Esophagus squamous epithelium (tissue), 5 donors: ENCODE measurements at regions not wholly inside any gene's neighbourhood (a gene's known extent, or its start where the extent isn't known, plus 50 kb on each side); places are given as distances from the start of the nearest gene placed in this dataset.

ENCODE experiments used
- DNase-seq: peaks from one replicate; lab custom pipeline; 2025; lab: John Stamatoyannopoulos, UW
- H3K27ac ChIP-seq, 4 donors: fragments of 200-600 bp; sonication (generic); one replicate each; pipeline ENCODE4 v1.5.1; 2016 to 2019; ENCODE audit warnings: mild to moderate bottlenecking in 1 of 4
- H3K27me3 ChIP-seq, 4 donors: fragments of 200-600 bp; sonication (generic); 1 replicate in 3 of 4; 2 replicates in 1 of 4; pipeline versions ENCODE4 v1.5.1 to v1.6.0; 2017 to 2021; ENCODE audit warnings: antibody characterized with exemption in 1 of 4
- H3K36me3 ChIP-seq, 3 donors: fragments of 200-600 bp; sonication (generic); one replicate each; pipeline ENCODE4 v1.5.1; 2016 to 2019
- H3K4me1 ChIP-seq, 3 donors: fragments of 200-600 bp; sonication (generic); one replicate each; pipeline ENCODE4 v1.5.1; 2017 to 2019
- H3K4me3 ChIP-seq, 4 donors: fragments of 200-600 bp; sonication (generic); 1 replicate in 3 of 4; 2 replicates in 1 of 4; pipeline ENCODE4 v1.5.1; 2016 to 2019; ENCODE audit warnings: mild to moderate bottlenecking in 2 of 4, moderate library complexity in 1 of 4
- H3K9me3 ChIP-seq, 3 donors: fragments of 200-600 bp; sonication (generic); one replicate each; pipeline ENCODE4 v1.5.1; 2016 to 2019
- POLR2A ChIP-seq, 4 donors: fragments of 450-650 bp; IDR thresholded peaks; one replicate each; pipeline ENCODE4 v1.6.1; 2017; ENCODE audit warnings: antibody characterized with exemption in 4 of 4, mild to moderate bottlenecking in 4 of 4, moderate library complexity in 3 of 4
- WGBS, 2 donors: methylation state at CpG; one replicate each; pipeline ENCODE4 v1.1.5; 2018; 5-methylcytosine and 5-hydroxymethylcytosine counted together
- intact Hi-C: fragments of 100-400 bp; cut with DNase I; formaldehyde crosslinking; loops from one replicate; pipeline ENCODE4 v1.15.0; 2022
- TF ChIP-seq, protein P1 (sequence below), 6 experiments: fragments of 450-650 bp in 4 of 6; fragments of 200-600 bp in 2 of 6; sonication (generic) in 2 of 6; IDR thresholded peaks; one replicate each; pipeline ENCODE4 v1.5.1; 2016 to 2019; ENCODE audit warnings: antibody characterized with exemption in 6 of 6, mild to moderate bottlenecking in 4 of 6, moderate library complexity in 4 of 6
- donor health status: DM: yes; HTN: yes; CAD: no.

- intact Hi-C loops = no loop called here
- TF ChIP-seq POLR2A (IDR thresholded peaks at IDR 0.05) = no peak
- TF ChIP-seq, protein P1, sequence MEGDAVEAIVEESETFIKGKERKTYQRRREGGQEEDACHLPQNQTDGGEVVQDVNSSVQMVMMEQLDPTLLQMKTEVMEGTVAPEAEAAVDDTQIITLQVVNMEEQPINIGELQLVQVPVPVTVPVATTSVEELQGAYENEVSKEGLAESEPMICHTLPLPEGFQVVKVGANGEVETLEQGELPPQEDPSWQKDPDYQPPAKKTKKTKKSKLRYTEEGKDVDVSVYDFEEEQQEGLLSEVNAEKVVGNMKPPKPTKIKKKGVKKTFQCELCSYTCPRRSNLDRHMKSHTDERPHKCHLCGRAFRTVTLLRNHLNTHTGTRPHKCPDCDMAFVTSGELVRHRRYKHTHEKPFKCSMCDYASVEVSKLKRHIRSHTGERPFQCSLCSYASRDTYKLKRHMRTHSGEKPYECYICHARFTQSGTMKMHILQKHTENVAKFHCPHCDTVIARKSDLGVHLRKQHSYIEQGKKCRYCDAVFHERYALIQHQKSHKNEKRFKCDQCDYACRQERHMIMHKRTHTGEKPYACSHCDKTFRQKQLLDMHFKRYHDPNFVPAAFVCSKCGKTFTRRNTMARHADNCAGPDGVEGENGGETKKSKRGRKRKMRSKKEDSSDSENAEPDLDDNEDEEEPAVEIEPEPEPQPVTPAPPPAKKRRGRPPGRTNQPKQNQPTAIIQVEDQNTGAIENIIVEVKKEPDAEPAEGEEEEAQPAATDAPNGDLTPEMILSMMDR (IDR thresholded peaks at IDR 0.05) = no peak
- Histone ChIP-seq H3K27me3 (no peaks in the 10 kb centered on the region), H3K27ac (no peak overlapping the region), H3K4me1 (no peaks in the 10 kb centered on the region), H3K36me3 (no peaks in the 10 kb centered on the region), H3K4me3 (no peak overlapping the region), H3K9me3 (no peaks in the 10 kb centered on the region)
- no peak for DNase-seq
- WGBS, 2 donors = 40 to 51% methylated on average over 2 of the region's 2 CpGs
Measured at GRCh38 chr4:96703265-96703664, 863.4 kb downstream of the PDHA2 start.

DNA sequence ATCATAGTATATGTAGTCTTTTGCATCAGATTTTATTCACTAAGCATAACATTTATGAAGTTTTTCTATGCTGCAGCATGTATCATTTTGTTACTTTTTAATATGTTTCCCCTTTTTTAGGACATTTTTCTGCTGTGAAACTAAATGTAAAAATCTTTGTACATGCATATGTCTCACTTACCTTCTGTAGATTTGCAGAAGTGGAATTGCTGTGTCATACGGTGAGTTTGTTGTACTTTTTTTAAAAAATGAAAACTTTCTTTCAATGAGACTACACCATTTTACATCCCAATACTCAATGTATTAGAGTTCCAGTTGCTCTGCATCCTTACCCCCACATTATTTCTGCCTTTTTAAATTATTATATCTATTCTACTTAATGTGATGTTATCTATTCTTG lies 868.9 kb downstream of the PDHA2 start:
- TF ChIP-seq, protein P1 (IDR thresholded peaks at IDR 0.05) = no peak
- TF ChIP-seq POLR2A (IDR thresholded peaks at IDR 0.05) = no peak
- H3K36me3 ChIP-seq = no peaks in the 10 kb centered on the region
- intact Hi-C loops = no loop called here
- H3K27me3 ChIP-seq = no peaks in the 10 kb centered on the region
- H3K4me3 ChIP-seq = no peak overlapping the region
- no peak for DNase-seq
- H3K27ac ChIP-seq = no peak overlapping the region
- 36 to 61% methylated on average over 1 of the region's 1 CpG for WGBS, 2 donors
- H3K4me1 ChIP-seq = no peaks in the 10 kb centered on the region
- H3K9me3 ChIP-seq = no peaks in the 10 kb centered on the region

GRCh38 chr4:96713271-96713850 lies 873.5 kb downstream of the PDHA2 start:
- intact Hi-C loops = no loop called here
- H3K4me1 ChIP-seq = no peaks in the 10 kb centered on the region
- no peak for DNase-seq
- no peaks in the 10 kb centered on the region for H3K9me3 ChIP-seq
- no peaks in the 10 kb centered on the region for H3K27me3 ChIP-seq
- no peak overlapping the region for H3K4me3 ChIP-seq
- no peak overlapping the region for H3K27ac ChIP-seq
- no peak for TF ChIP-seq POLR2A (IDR thresholded peaks at IDR 0.05)
- TF ChIP-seq, protein P1 (IDR thresholded peaks at IDR 0.05) = no peak
- WGBS, 2 donors = 63 to 70% methylated on average over 7 of the region's 7 CpGs
- no peaks in the 10 kb centered on the region for H3K36me3 ChIP-seq

- Histone ChIP-seq H3K36me3 (no peaks in the 10 kb centered on the region), H3K4me1 (no peaks in the 10 kb centered on the region), H3K27ac (no peak overlapping the region), H3K27me3 (no peaks in the 10 kb centered on the region), H3K4me3 (no peak overlapping the region), H3K9me3 (peaks cover 0 to 6% (median 0%) of the 10 kb centered on the region in 3 donors)
- TF ChIP-seq, protein P1 (IDR thresholded peaks at IDR 0.05) = no peak
- no peak for TF ChIP-seq POLR2A (IDR thresholded peaks at IDR 0.05)
- no peak for DNase-seq
- intact Hi-C loops = no loop called here
Measured at GRCh38 chr4:96729641-96730040, 889.7 kb downstream of the PDHA2 start.

- intact Hi-C loops = no loop called here
- 56 to 79% methylated on average over 3 of the region's 3 CpGs for WGBS, 2 donors
- TF ChIP-seq, protein P1 (IDR thresholded peaks at IDR 0.05) = no peak
Measured at GRCh38 chr4:96730432-96730831, 890.5 kb downstream of the PDHA2 start.

More at GRCh38 chr4:96730432-96730831, 890.5 kb downstream of the PDHA2 start:
- no peaks in the 10 kb centered on the region for H3K27me3 ChIP-seq
- H3K4me3 ChIP-seq = no peak overlapping the region
- no peaks in the 10 kb centered on the region for H3K4me1 ChIP-seq
- H3K9me3 ChIP-seq = peaks cover 0 to 6% (median 0%) of the 10 kb centered on the region in 3 donors
- no peaks in the 10 kb centered on the region for H3K36me3 ChIP-seq
- no peak for DNase-seq
- no peak overlapping the region for H3K27ac ChIP-seq
